ENCODE measurements at regions not wholly inside any gene's neighbourhood (a gene's known extent, or its start where the extent isn't known, plus 50 kb on each side); places are given as distances from the start of the nearest gene placed in this dataset.
"Not testable (repeated sequence)": the region's sequence is repeated elsewhere in the genome, so short reads cannot be mapped to it uniquely, and the experiment has no call there.

DNA sequence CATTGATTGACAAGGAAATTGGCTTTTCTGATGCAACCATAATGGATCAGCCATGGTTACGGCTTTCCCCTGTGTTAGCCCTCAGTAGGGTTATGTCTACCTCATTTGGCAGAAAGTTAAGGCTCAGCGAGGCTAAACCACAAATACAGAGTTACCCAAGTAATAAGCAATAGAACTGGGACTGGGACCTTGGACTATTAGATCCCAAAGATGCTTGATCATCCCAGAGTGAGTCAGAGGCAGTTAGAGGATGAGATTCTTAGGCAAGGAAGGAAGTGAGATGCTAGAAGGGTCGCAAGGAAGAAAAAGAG, 401.4 kb downstream of the TNS3 start:
- ChIA-PET POLR2A (no interaction called here), CTCF (no interaction called here)
- Mint-ChIP-seq H3K36me3 (ENCODE audit: low read depth) (no peaks in the 10 kb centered on the region), H3K4me3 (no peak overlapping the region), H3K9me3 (peaks cover 2% of the 10 kb centered on the region), H3K4me1 (ENCODE audit: low read depth) (no peaks in the 10 kb centered on the region), H3K27me3 (peaks cover 6% of the 10 kb centered on the region), H3K27ac (no peak overlapping the region)
- intact Hi-C loops (cut with DNase I, micrococcal nuclease): no loop called here
- TF ChIP-seq CTCF (IDR thresholded peaks at IDR 0.05): no peak
- Histone ChIP-seq H3K4me1 (ENCODE audit: insufficient read depth, low read length) (no peaks in the 10 kb centered on the region), H3K9me3 (ENCODE audit: control insufficient read depth in 1 of 2, insufficient read depth in 1 of 2, low read length in 2 of 2) (no peaks in the 10 kb centered on the region), H3K27me3 (ENCODE audit: control insufficient read depth in 1 of 2, insufficient read depth in 2 of 2, low read length in 2 of 2) (no peaks in the 10 kb centered on the region), H3K36me3 (ENCODE audit: insufficient read depth, low read length) (no peaks in the 10 kb centered on the region), H3K27ac (ENCODE audit: low read depth in 1 of 2, low read length in 2 of 2) (no peak overlapping the region), H3K4me3 (ENCODE audit: low read length) (no peak overlapping the region)
- ATAC-seq (ENCODE audit: poor library complexity) (no peak), DNase-seq (no peak)

- intact Hi-C loops (cut with DNase I, micrococcal nuclease): no loop called here
- ATAC-seq (ENCODE audit: poor library complexity) (no peak), DNase-seq (peak in 2 of 14 experiments; percentile 8 to 27)
- Mint-ChIP-seq H3K27me3 (peaks cover 6% of the 10 kb centered on the region), H3K9me3 (peaks cover 2% of the 10 kb centered on the region), H3K27ac (no peak overlapping the region), H3K36me3 (ENCODE audit: low read depth) (no peaks in the 10 kb centered on the region), H3K4me3 (no peak overlapping the region), H3K4me1 (ENCODE audit: low read depth) (no peaks in the 10 kb centered on the region)
- H3K36me3 ChIP-seq (ENCODE audit: insufficient read depth, low read length): no peaks in the 10 kb centered on the region
- H3K4me3 ChIP-seq (ENCODE audit: low read length): no peak overlapping the region
- CTCF ChIA-PET: no interaction called here
- no peaks in the 10 kb centered on the region for H3K9me3 ChIP-seq (ENCODE audit: control insufficient read depth in 1 of 2, insufficient read depth in 1 of 2, low read length in 2 of 2)
- POLR2A ChIA-PET: no interaction called here
- no peaks in the 10 kb centered on the region for H3K27me3 ChIP-seq (ENCODE audit: control insufficient read depth in 1 of 2, insufficient read depth in 2 of 2, low read length in 2 of 2)
- no peak overlapping the region for H3K27ac ChIP-seq (ENCODE audit: low read depth in 1 of 2, low read length in 2 of 2)
- no peak for TF ChIP-seq CTCF (IDR thresholded peaks at IDR 0.05)
- no peaks in the 10 kb centered on the region for H3K4me1 ChIP-seq (ENCODE audit: insufficient read depth, low read length)
Observed at GRCh38 chr7:47179812-47180515, 401.9 kb downstream of the TNS3 start.

DNA sequence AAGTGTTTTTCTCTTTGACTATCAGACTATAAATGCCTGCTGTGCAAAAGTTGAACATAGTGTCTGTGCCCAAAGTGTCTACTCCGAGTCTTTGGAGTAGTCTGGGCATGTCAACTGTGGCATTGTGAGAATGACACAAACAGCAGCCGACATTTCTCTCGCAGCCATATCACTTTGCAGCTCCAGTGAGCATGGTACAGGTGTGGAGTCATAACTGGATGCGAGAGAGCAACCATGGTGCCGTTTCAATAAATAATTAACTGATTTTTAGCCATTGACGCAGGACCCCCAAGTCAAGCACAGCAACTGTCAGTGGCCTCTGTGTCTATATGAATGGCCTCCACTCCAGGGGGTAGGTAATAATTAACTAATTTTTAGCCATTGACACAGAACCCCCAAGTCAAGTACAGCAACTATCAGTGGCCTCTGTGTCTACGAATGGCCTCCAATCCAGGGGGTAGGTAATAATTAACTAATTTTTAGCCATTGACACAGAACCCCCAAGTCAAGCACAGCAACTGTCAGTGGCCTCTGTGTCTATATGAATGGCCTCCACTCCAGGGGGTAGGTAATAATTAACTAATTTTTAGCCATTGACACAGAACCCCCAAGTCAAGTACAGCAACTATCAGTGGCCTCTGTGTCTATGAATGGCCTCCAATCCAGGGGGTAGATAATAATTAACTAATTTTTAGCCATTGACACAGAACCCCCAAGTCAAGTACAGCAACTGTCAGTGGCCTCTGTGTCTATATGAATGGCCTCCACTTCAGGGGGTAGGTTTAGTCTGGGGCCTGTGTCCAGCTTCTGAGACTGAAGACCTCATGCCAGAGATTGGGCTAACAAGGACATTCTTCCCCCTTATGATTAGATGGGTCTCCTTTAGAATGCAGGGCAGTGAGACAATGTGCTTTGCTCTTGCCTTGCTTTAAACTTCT, 409.0 kb downstream of the TNS3 start:
- CTCF ChIA-PET; H3K4me3 Mint-ChIP-seq; H3K9me3 ChIP-seq (ENCODE audit: control insufficient read depth in 1 of 2, insufficient read depth in 1 of 2, low read length in 2 of 2); H3K27ac Mint-ChIP-seq; H3K36me3 ChIP-seq (ENCODE audit: insufficient read depth, low read length); POLR2A ChIA-PET; H3K27me3 ChIP-seq (ENCODE audit: control insufficient read depth in 1 of 2, insufficient read depth in 2 of 2, low read length in 2 of 2); ATAC-seq (ENCODE audit: poor library complexity); intact Hi-C loops (cut with DNase I, micrococcal nuclease); H3K9me3 Mint-ChIP-seq; H3K36me3 Mint-ChIP-seq (ENCODE audit: low read depth); DNase-seq; H3K4me1 Mint-ChIP-seq (ENCODE audit: low read depth); H3K27me3 Mint-ChIP-seq; H3K4me3 ChIP-seq (ENCODE audit: low read length); H3K27ac ChIP-seq (ENCODE audit: low read depth in 1 of 2, low read length in 2 of 2); H3K4me1 ChIP-seq (ENCODE audit: insufficient read depth, low read length): not testable (repeated sequence)

Data from CD4-positive, alpha-beta T cell (primary cell).